ENCODE measurements at regions not wholly inside any gene's neighbourhood (a gene's known extent, or its start where the extent isn't known, plus 50 kb on each side); places are given as distances from the start of the nearest gene placed in this dataset.

DNA sequence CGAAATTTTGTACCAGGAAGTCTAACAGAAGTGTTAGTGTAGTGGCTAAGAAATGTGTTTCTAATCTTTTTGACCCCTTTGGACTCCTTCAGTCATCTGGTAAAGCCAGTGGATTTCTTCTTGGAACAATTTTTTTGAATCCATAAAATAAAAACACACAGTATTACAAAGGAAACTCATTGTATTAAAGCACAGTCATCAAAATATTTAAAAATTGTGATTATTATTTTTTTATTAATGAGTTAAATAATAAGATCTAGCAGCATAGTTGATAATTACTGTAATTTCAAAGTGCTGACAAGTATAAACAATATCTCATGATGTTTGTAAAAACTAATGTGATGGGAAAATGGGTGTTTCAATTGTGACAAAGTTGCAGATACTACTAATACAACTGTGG, 72.2 kb upstream of the LRRC3B start:
- no peak for TF ChIP-seq MYC (IDR thresholded peaks at IDR 0.05; ENCODE audit: low read depth, low read length)
- TF ChIP-seq, protein P1, sequence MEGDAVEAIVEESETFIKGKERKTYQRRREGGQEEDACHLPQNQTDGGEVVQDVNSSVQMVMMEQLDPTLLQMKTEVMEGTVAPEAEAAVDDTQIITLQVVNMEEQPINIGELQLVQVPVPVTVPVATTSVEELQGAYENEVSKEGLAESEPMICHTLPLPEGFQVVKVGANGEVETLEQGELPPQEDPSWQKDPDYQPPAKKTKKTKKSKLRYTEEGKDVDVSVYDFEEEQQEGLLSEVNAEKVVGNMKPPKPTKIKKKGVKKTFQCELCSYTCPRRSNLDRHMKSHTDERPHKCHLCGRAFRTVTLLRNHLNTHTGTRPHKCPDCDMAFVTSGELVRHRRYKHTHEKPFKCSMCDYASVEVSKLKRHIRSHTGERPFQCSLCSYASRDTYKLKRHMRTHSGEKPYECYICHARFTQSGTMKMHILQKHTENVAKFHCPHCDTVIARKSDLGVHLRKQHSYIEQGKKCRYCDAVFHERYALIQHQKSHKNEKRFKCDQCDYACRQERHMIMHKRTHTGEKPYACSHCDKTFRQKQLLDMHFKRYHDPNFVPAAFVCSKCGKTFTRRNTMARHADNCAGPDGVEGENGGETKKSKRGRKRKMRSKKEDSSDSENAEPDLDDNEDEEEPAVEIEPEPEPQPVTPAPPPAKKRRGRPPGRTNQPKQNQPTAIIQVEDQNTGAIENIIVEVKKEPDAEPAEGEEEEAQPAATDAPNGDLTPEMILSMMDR (IDR thresholded peaks at IDR 0.05; ENCODE audit: low read depth, low read length) = no peak
